ENCODE measurements at regions not wholly inside any gene's neighbourhood (a gene's known extent, or its start where the extent isn't known, plus 50 kb on each side); places are given as distances from the start of the nearest gene placed in this dataset.

DNA sequence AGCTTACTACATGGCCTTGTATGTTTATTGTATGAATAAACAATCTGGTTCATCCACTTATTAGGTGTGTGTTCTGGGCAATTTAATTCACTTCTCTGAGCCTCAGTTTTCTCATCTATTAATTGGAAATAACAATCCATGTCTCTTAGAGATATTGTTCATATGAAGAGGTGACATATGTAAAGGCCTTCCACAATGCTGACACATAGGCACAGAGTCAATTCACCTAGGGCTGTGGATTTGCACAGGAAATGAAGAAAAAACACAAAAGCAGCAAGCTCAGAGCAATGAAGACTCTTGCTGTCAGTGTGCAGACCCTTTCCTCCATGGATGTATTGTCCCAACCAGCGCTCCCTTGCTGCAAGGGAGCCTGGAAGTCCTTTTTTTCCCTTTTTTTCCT, 195.2 kb upstream of the CAMK1G start:
- TF ChIP-seq, protein P1, sequence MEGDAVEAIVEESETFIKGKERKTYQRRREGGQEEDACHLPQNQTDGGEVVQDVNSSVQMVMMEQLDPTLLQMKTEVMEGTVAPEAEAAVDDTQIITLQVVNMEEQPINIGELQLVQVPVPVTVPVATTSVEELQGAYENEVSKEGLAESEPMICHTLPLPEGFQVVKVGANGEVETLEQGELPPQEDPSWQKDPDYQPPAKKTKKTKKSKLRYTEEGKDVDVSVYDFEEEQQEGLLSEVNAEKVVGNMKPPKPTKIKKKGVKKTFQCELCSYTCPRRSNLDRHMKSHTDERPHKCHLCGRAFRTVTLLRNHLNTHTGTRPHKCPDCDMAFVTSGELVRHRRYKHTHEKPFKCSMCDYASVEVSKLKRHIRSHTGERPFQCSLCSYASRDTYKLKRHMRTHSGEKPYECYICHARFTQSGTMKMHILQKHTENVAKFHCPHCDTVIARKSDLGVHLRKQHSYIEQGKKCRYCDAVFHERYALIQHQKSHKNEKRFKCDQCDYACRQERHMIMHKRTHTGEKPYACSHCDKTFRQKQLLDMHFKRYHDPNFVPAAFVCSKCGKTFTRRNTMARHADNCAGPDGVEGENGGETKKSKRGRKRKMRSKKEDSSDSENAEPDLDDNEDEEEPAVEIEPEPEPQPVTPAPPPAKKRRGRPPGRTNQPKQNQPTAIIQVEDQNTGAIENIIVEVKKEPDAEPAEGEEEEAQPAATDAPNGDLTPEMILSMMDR (IDR thresholded peaks at IDR 0.05), result no peak
- TF ChIP-seq EP300 (IDR thresholded peaks at IDR 0.05) (no peak), POLR2A (IDR thresholded peaks at IDR 0.05) (no peak)
